ENCODE measurements at regions not wholly inside any gene's neighbourhood (a gene's known extent, or its start where the extent isn't known, plus 50 kb on each side); places are given as distances from the start of the nearest gene placed in this dataset.

GRCh38 chr6:165762125-165762524, 99.1 kb upstream of the PDE10A start:
- TF ChIP-seq CTCF (IDR thresholded peaks at IDR 0.05) (no peak), EZH2 (IDR thresholded peaks at IDR 0.05; ENCODE audit: borderline replicate concordance, insufficient read depth, low read depth, low read length, poor library complexity, severe bottlenecking) (no peak)

All from B cell (primary cell).